ENCODE measurements at regions not wholly inside any gene's neighbourhood (a gene's known extent, or its start where the extent isn't known, plus 50 kb on each side); places are given as distances from the start of the nearest gene placed in this dataset.

GRCh38 chr2:16315458-16315835, 350.2 kb downstream of the CYRIA start:
- no peaks in the 10 kb centered on the region for H3K27me3 ChIP-seq (replicated peaks in 1 of 4; ENCODE audit: control insufficient read depth in 3 of 4, extremely low read depth in 1 of 4, insufficient read depth in 3 of 4, low read length in 3 of 4)
- H2BK5ac ChIP-seq (ENCODE audit: low read depth, low read length): no peak overlapping the region
- no peak overlapping the region for H2BK12ac ChIP-seq (ENCODE audit: low read depth, low read length)
- no peak overlapping the region for H3K23ac ChIP-seq (ENCODE audit: insufficient read length)
- H3K79me1 ChIP-seq (ENCODE audit: low read depth, low read length): no peaks in the 10 kb centered on the region
- H3K23me2 ChIP-seq (ENCODE audit: low read depth, low read length): no peaks in the 10 kb centered on the region
- H3K14ac ChIP-seq (ENCODE audit: insufficient read length): no peak overlapping the region
- H3K4me3 ChIP-seq (ENCODE audit: extremely low read depth in 1 of 4, insufficient read depth in 2 of 4, low read depth in 3 of 4, low read length in 4 of 4): no peak overlapping the region
- no peak overlapping the region for H4K5ac ChIP-seq (ENCODE audit: insufficient read length, low read depth, low read length)
- no peak overlapping the region for H3K18ac ChIP-seq (ENCODE audit: extremely low read depth, low read length)
- H3K4me2 ChIP-seq (ENCODE audit: insufficient read depth in 1 of 2, low read depth in 2 of 2, low read length in 2 of 2): no peak overlapping the region
- no peak overlapping the region for H3K9ac ChIP-seq (replicated peaks in 1 of 4; ENCODE audit: extremely low read depth in 1 of 4, low read depth in 3 of 4, low read length in 3 of 4)
- no peak overlapping the region for H2BK120ac ChIP-seq (replicated peaks; ENCODE audit: low read depth, low read length)
- FAIRE-seq: no peak
- H3K36me3 ChIP-seq (ENCODE audit: control insufficient read depth in 2 of 4, insufficient read depth in 4 of 4, low read length in 3 of 4): no peaks in the 10 kb centered on the region
- H4K20me1 ChIP-seq (replicated peaks in 1 of 2; ENCODE audit: control insufficient read depth in 1 of 2, insufficient read depth in 2 of 2, low read length in 2 of 2): no peaks in the 10 kb centered on the region
- H3K4me1 ChIP-seq (replicated peaks in 1 of 4; ENCODE audit: control insufficient read depth in 3 of 4, insufficient read depth in 4 of 4, low read length in 3 of 4): peaks cover 0 to 4% (median 2%) of the 10 kb centered on the region in 4 experiments; a peak in 3 of 7 replicates
- no peak for DNase-seq (ENCODE audit: low read depth in 1 of 2, low spot score in 2 of 2)
- no peak overlapping the region for H3K27ac ChIP-seq (ENCODE audit: low read depth, low read length)
- POLR2A ChIA-PET (ENCODE audit: partially characterized antibody): no interaction called here
- no peak overlapping the region for H4K91ac ChIP-seq (replicated peaks; ENCODE audit: insufficient read length, low read length)
- CTCF ChIA-PET (ENCODE audit: partially characterized antibody): interaction anchor here (0.8 to 1.6 kb wide), 3 partner anchors 9 to 679 kb away, joined by 3 to 6 read pairs (median 3); no protein-coding TSS in a partner anchor
- no peak overlapping the region for H4K8ac ChIP-seq (ENCODE audit: extremely low read depth, insufficient read depth, low read length)
- no peak overlapping the region for H3K56ac ChIP-seq (replicated peaks; ENCODE audit: insufficient read length, low read depth, low read length)
- H2BK20ac ChIP-seq (ENCODE audit: low read length): no peak overlapping the region
- H2AFZ ChIP-seq (ENCODE audit: low read length): no peak overlapping the region
- H2AK5ac ChIP-seq (ENCODE audit: low read depth, low read length): no peak overlapping the region
- no peak overlapping the region for H3K4ac ChIP-seq (replicated peaks; ENCODE audit: insufficient read length, low read depth, low read length)
- H3K79me2 ChIP-seq (ENCODE audit: control insufficient read depth in 1 of 2, insufficient read depth in 2 of 2, low read length in 2 of 2): no peaks in the 10 kb centered on the region
- WGBS, 2 experiments (ENCODE audit: extremely low coverage in 1 of 2, insufficient coverage in 1 of 2, insufficient read length in 1 of 2, insufficient replicate concordance in 2 of 2, low coverage in 1 of 2, low lambda C conversion rate in 2 of 2, missing lambda C conversion rate in 1 of 2): 72% methylated on average over 5 of the region's 5 CpGs; no CpG with 5 or more reads in 1 of the 2 experiments
- no peak for TF ChIP-seq SRF (IDR thresholded peaks at IDR 0.05; ENCODE audit: low read depth, low read length)
- no peak for TF ChIP-seq CBX8 (IDR thresholded peaks at IDR 0.05; ENCODE audit: borderline replicate concordance, low read depth, low read length)
- TF ChIP-seq MAX (IDR thresholded peaks at IDR 0.05): no peak
- no peak for TF ChIP-seq NANOG (IDR thresholded peaks at IDR 0.05; ENCODE audit: insufficient read depth, low read depth, low read length, poor library complexity, severe bottlenecking)
- no peak for TF ChIP-seq JUN (IDR thresholded peaks at IDR 0.05; ENCODE audit: low read depth, low read length)
- no peak for TF ChIP-seq CHD1 (IDR thresholded peaks at IDR 0.05; ENCODE audit: low read depth, low read length)
- no peak for TF ChIP-seq SIRT6 (IDR thresholded peaks at IDR 0.05; ENCODE audit: low read length)
- TF ChIP-seq CTCF (IDR thresholded peaks at IDR 0.05; ENCODE audit: control extremely low read depth in 1 of 3, insufficient read depth in 1 of 3, low read depth in 1 of 3, low read length in 3 of 3): no peak
- TF ChIP-seq TAF1 (IDR thresholded peaks at IDR 0.05; ENCODE audit: low read depth, low read length): no peak
- TF ChIP-seq EGR1 (IDR thresholded peaks at IDR 0.05; ENCODE audit: borderline replicate concordance, low read depth, low read length): no peak
- no peak for TF ChIP-seq ASH2L (IDR thresholded peaks at IDR 0.05; ENCODE audit: low read length)
- TF ChIP-seq GTF2F1 (IDR thresholded peaks at IDR 0.05; ENCODE audit: borderline replicate concordance, low read depth, low read length): no peak
- H2BK15ac ChIP-seq (ENCODE audit: low read length): no peak overlapping the region
- no peaks in the 10 kb centered on the region for H3K9me3 ChIP-seq (ENCODE audit: insufficient read depth in 2 of 2, low read depth in 1 of 2, low read length in 1 of 2)

Measured in H1 (cell line).